GM13977 (cell line): ENCODE measurements at regions not wholly inside any gene's neighbourhood (a gene's known extent, or its start where the extent isn't known, plus 50 kb on each side); places are given as distances from the start of the nearest gene placed in this dataset.

ENCODE experiments used
- DNase-seq: peaks from one replicate; pipeline ENCODE4 v3.0.0; 2012; ENCODE audit warnings: low spot score
- in situ Hi-C: fragments of 300-500 bp; cut with MboI; formaldehyde crosslinking; loops from one replicate; pipeline ENCODE4 v1.12.0; 2022; ENCODE audit warnings: low sequenced_read_pairs, low pct_unique_long_range_greater_than_20kb, mixed read lengths, inconsistent platforms; ENCODE audit not compliant: unreplicated experiment
- TF ChIP-seq, protein P1 (sequence below): IDR thresholded peaks from 2 replicates; pipeline ENCODE4 v1.5.1; 2012; ENCODE audit warnings: mild to moderate bottlenecking, control low read depth; ENCODE audit not compliant: insufficient read depth; ENCODE audit errors: extremely low read depth, missing control alignments

DNA sequence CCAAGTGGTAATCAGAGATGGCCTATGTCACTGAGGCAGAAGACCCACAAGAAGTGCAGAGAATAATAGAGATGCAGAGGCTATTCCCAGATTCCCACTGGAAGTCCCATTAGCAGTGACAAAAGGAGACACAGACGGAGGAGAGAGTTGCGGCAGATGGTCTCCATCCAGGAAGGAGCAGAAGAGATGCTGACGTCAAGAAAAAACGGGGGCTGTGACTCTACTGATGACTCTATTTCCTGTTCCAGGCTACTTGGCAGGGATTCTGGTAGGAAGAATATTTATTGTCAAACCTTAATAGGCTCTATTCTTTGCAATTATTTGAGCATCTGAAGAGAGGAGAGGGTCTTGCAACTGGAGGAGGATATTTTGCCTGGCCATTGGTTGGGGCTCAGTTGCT, 246.0 kb upstream of the ECI2 start:
- TF ChIP-seq, protein P1, sequence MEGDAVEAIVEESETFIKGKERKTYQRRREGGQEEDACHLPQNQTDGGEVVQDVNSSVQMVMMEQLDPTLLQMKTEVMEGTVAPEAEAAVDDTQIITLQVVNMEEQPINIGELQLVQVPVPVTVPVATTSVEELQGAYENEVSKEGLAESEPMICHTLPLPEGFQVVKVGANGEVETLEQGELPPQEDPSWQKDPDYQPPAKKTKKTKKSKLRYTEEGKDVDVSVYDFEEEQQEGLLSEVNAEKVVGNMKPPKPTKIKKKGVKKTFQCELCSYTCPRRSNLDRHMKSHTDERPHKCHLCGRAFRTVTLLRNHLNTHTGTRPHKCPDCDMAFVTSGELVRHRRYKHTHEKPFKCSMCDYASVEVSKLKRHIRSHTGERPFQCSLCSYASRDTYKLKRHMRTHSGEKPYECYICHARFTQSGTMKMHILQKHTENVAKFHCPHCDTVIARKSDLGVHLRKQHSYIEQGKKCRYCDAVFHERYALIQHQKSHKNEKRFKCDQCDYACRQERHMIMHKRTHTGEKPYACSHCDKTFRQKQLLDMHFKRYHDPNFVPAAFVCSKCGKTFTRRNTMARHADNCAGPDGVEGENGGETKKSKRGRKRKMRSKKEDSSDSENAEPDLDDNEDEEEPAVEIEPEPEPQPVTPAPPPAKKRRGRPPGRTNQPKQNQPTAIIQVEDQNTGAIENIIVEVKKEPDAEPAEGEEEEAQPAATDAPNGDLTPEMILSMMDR = no peak
- no peak for DNase-seq
- in situ Hi-C loops = no loop called here

DNA sequence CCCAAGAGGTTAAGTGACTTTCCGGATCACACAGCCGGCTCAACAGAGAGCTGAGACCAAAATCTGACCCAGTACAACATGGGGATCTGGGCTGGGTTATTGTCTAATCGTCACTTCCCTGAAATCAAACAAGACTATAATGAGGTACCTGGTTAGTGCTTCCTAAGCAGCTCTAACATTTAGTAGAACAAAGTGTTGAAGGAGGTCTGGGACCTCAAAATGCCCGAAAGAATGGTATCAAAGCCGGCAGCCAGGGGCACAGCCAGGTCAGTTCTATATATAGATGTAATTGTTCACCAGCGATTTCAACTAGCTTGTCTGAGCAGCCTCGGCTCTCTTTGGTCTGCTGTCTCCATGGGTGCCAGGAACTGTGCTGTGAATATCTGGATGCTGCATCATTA, 245.5 kb upstream of the ECI2 start:
- TF ChIP-seq, protein P1 = no peak
- in situ Hi-C loops = no loop called here
- no peak for DNase-seq

DNA sequence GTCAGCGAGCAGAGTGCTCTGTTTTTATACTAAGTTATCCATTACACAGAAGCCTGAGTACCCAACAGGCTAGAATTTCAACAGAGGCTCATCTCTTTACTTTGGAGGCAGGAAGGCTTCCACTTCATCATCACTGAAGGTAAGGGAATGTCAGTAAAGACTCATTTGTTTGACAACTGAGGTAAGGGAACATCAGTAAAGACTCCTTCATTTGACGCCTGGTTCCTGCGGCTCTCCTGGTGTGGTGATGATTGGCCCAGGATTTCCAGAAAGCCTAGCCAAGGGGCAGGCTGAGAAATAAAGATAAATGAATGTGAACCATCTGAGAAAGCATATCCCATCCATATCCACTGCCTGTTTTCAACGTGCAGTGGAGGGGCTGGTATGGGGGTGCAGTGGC, 244.6 kb upstream of the ECI2 start:
- TF ChIP-seq, protein P1 = no peak
- in situ Hi-C loops = no loop called here
- no peak for DNase-seq

DNA sequence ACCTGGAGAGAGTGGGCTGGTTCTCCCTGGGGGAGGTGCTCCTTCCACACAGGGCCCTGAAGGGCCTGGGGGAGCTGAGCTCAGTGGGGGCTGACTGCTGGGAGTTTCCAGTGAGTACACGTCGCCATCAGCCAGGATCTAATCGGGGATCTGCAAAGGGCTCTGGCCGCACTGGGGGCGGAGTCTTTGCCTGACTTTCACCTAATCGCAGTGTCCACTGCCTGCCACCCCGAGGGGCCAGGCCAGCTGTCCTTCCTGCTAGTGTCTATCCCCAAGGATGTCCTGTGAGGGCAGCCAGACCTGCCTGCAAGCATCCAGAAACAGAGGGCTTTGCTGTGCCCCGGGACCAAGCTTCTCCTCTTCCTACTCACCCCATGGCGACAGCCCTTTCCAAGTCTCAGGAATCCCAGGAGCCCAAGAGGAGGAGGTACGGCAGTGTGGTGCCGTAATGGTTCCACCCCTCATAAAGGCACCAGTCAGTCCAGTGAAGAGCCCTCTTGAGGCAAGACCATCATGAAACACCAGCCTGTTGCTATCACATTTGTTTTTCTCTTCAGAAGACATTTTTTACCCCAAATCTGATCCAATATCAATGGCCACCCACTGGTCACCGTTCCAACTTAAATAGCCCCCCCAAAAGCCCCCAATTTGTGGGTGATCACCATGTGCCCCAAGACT, 243.1 kb upstream of the ECI2 start:
- in situ Hi-C loops = no loop called here
- no peak for DNase-seq

DNA sequence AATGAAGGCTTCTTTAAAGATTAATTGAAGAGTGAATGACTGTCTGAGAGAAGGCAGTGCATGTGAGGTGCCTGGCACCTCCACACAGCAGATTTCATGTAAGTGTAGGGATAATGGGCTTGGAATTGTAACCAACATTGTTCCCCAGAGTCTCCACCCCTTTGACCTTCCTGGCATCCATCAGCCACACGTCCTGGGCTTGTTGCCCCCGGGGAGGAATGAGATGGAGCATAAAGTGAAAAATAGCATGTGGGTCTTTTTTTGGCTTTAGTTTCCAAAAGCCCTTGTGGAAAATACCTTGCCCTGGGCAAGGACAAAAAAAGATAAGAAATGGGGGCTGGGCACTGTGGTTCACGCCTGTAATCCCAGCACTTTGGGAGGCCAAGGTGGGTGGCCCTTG, 242.2 kb upstream of the ECI2 start:
- TF ChIP-seq, protein P1 = no peak
- in situ Hi-C loops = no loop called here
- DNase-seq = no peak

More for the DNA sequence above, 243.1 kb upstream of the ECI2 start:
- TF ChIP-seq, protein P1 = no peak

DNA sequence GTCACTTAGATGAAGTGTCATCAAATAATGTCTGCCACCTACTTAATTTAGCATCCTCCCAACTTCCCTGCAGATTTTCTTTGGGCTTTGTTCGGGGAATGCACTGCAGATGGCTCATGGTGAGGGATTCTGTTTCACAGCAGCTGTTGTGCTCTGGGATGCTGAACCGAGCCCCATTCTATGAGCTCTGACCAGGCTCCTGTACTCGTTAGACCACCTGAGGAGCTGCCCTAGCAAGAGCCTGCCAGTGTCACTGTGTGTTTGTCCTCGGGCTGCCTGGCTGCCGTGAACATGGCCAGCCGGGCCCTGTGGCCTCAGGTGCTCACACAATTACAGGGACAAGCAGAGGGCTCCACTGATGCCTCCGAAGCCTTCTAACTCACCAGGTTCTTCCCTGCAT, 238.8 kb upstream of the ECI2 start:
- DNase-seq = no peak
- in situ Hi-C loops = no loop called here

More for the DNA sequence above, 238.8 kb upstream of the ECI2 start:
- TF ChIP-seq, protein P1 = no peak
